ENCODE measurements at regions not wholly inside any gene's neighbourhood (a gene's known extent, or its start where the extent isn't known, plus 50 kb on each side); places are given as distances from the start of the nearest gene placed in this dataset.
A peak's percentile ranks its signal among the peaks of the same experiment; 100 is the strongest.

DNA sequence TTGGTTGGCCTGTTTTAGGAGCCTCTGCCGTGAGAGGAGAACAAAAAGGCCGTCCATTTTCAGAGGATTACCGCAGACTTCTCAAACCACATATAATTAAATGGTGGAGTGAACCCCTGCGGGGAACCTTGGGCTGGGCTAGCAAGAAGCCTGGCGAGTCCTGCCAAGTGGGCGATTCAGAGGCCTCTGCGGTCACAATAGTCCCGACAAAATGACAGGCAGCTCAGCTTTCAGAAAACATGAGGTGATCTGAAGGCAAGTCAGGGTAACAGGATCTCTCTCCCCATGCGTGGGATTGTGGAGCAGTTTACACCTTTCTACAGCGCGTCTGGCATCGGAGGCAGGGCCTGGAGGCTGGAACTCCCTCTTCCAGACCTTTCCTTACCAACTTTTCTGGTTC, 134.8 kb downstream of the ASB7 start:
- Histone ChIP-seq H3K23ac (ENCODE audit: insufficient read length) (no peak overlapping the region), H4K91ac (replicated peaks; ENCODE audit: insufficient read length, low read length) (no peak overlapping the region), H3K4me3 (ENCODE audit: extremely low read depth in 1 of 4, insufficient read depth in 2 of 4, low read depth in 3 of 4, low read length in 4 of 4) (no peak overlapping the region), H3K23me2 (ENCODE audit: low read depth, low read length) (no peaks in the 10 kb centered on the region), H3K9ac (replicated peaks in 1 of 4; ENCODE audit: extremely low read depth in 1 of 4, low read depth in 3 of 4, low read length in 3 of 4) (no peak overlapping the region), H2BK5ac (ENCODE audit: low read depth, low read length) (no peak overlapping the region), H2AFZ (ENCODE audit: low read length) (peak overlapping the region; percentile 71), H3K4me2 (ENCODE audit: insufficient read depth in 1 of 2, low read depth in 2 of 2, low read length in 2 of 2) (no peak overlapping the region), H3K56ac (replicated peaks; ENCODE audit: insufficient read length, low read depth, low read length) (no peak overlapping the region), H2BK120ac (replicated peaks; ENCODE audit: low read depth, low read length) (no peak overlapping the region), H3K4ac (replicated peaks; ENCODE audit: insufficient read length, low read depth, low read length) (no peak overlapping the region), H4K20me1 (replicated peaks in 1 of 2; ENCODE audit: control insufficient read depth in 1 of 2, insufficient read depth in 2 of 2, low read length in 2 of 2) (no peaks in the 10 kb centered on the region), H3K27me3 (replicated peaks in 1 of 4; ENCODE audit: control insufficient read depth in 3 of 4, extremely low read depth in 1 of 4, insufficient read depth in 3 of 4, low read length in 3 of 4) (no peaks in the 10 kb centered on the region), H2BK15ac (ENCODE audit: low read length) (no peak overlapping the region), H3K27ac (ENCODE audit: low read depth, low read length) (no peak overlapping the region), H3K79me2 (ENCODE audit: control insufficient read depth in 1 of 2, insufficient read depth in 2 of 2, low read length in 2 of 2) (no peaks in the 10 kb centered on the region), H2AK5ac (ENCODE audit: low read depth, low read length) (no peak overlapping the region), H4K5ac (ENCODE audit: insufficient read length, low read depth, low read length) (no peak overlapping the region), H3K79me1 (ENCODE audit: low read depth, low read length) (no peaks in the 10 kb centered on the region), H3K4me1 (replicated peaks in 1 of 4; ENCODE audit: control insufficient read depth in 3 of 4, insufficient read depth in 4 of 4, low read length in 3 of 4) (no peaks in the 10 kb centered on the region), H3K18ac (ENCODE audit: extremely low read depth, low read length) (no peak overlapping the region), H2BK12ac (ENCODE audit: low read depth, low read length) (no peak overlapping the region), H3K36me3 (ENCODE audit: control insufficient read depth in 2 of 4, insufficient read depth in 4 of 4, low read length in 3 of 4) (no peaks in the 10 kb centered on the region), H2BK20ac (ENCODE audit: low read length) (no peak overlapping the region), H3K9me3 (ENCODE audit: insufficient read depth in 2 of 2, low read depth in 1 of 2, low read length in 1 of 2) (no peaks in the 10 kb centered on the region), H4K8ac (ENCODE audit: extremely low read depth, insufficient read depth, low read length) (no peak overlapping the region), H3K14ac (ENCODE audit: insufficient read length) (no peak overlapping the region)
- POLR2A ChIA-PET (ENCODE audit: partially characterized antibody), result interaction anchor here (0.9 kb wide), 1 partner anchor 9 kb away, joined by 4 read pairs; no protein-coding TSS in a partner anchor
- TF ChIP-seq SIRT6 (IDR thresholded peaks at IDR 0.05; ENCODE audit: low read length), result no peak
- DNase-seq (ENCODE audit: low read depth in 1 of 2, low spot score in 2 of 2), result peak in 1 of 2 experiments; percentile 40
- WGBS, 2 experiments (ENCODE audit: extremely low coverage in 1 of 2, insufficient coverage in 1 of 2, insufficient read length in 1 of 2, insufficient replicate concordance in 2 of 2, low coverage in 1 of 2, low lambda C conversion rate in 2 of 2, missing lambda C conversion rate in 1 of 2), result 93% methylated on average over 12 of the region's 12 CpGs; no CpG with 5 or more reads in 1 of the 2 experiments
- no peak for FAIRE-seq
- CTCF ChIA-PET (ENCODE audit: partially characterized antibody), result interaction anchor here (0.6 to 8.9 kb wide), 26 partner anchors 9 to 271 kb away, joined by 3 to 95 read pairs (median 4); no protein-coding TSS in a partner anchor

All from H1 (cell line).